Upper lobe of left lung (tissue), 6 donors: ENCODE measurements at regions not wholly inside any gene's neighbourhood (a gene's known extent, or its start where the extent isn't known, plus 50 kb on each side); places are given as distances from the start of the nearest gene placed in this dataset.

Experiments
- ATAC-seq, 2 donors: fragments of 200-7000 bp; cut with Tn5 transposase; one replicate each; pipeline ENCODE4 v1.9.1; 2022; ENCODE audit warnings: mild to moderate bottlenecking in 2 of 2, moderate library complexity in 2 of 2; ENCODE audit not compliant: low FRiP score in 2 of 2
- DNase-seq, 2 donors: peaks; one replicate each; pipeline ENCODE4 v3.0.0-alpha.2; 2019 to 2020
- H3K27ac ChIP-seq, 4 donors: fragments of 200-600 bp; sonication (generic); one replicate each; pipeline ENCODE4 v1.5.1; 2016 to 2019
- H3K27me3 ChIP-seq, 4 donors: fragments of 200-600 bp; sonication (generic); one replicate each; pipeline ENCODE4 v1.5.1; 2017 to 2019
- H3K36me3 ChIP-seq, 4 donors: fragments of 200-600 bp; sonication (generic); one replicate each; pipeline ENCODE4 v1.5.1; 2016 to 2019
- H3K4me1 ChIP-seq, 4 donors: fragments of 200-600 bp; sonication (generic); one replicate each; pipeline ENCODE4 v1.5.1; 2018 to 2019
- H3K4me3 ChIP-seq, 4 donors: fragments of 200-600 bp; sonication (generic); one replicate each; pipeline ENCODE4 v1.5.1; 2017 to 2019; ENCODE audit warnings: mild to moderate bottlenecking in 2 of 4, moderate library complexity in 1 of 4
- H3K9me3 ChIP-seq, 4 donors: fragments of 200-600 bp; sonication (generic); one replicate each; pipeline ENCODE4 v1.5.1; 2018 to 2019
- CTCF ChIP-seq, 6 experiments: fragments of 450-650 bp in 4 of 6; fragments of 200-600 bp in 2 of 6; sonication (generic) in 2 of 6; IDR thresholded peaks; one replicate each; pipeline ENCODE4 v1.5.1; 2016 to 2019; ENCODE audit warnings: antibody characterized with exemption in 6 of 6
- EP300 ChIP-seq, 4 donors: sonication (generic); formaldehyde crosslinking; IDR thresholded peaks; one replicate each; pipeline ENCODE4 v1.5.1; 2017; ENCODE audit warnings: antibody characterized with exemption in 4 of 4, control low read depth in 2 of 4
- POLR2A ChIP-seq, 4 donors: fragments of 450-650 bp; IDR thresholded peaks; one replicate each; pipeline ENCODE4 v1.5.1; 2016 to 2017; ENCODE audit warnings: antibody characterized with exemption in 4 of 4, mild to moderate bottlenecking in 2 of 4
- POLR2AphosphoS5 ChIP-seq, 2 donors: sonication (generic); formaldehyde crosslinking; IDR thresholded peaks; one replicate each; pipeline ENCODE4 v1.5.1; 2017; ENCODE audit warnings: antibody characterized with exemption in 2 of 2
- WGBS, 2 donors: methylation state at CpG; one replicate each; pipeline ENCODE4 v1.1.5; 2017 to 2018; 5-methylcytosine and 5-hydroxymethylcytosine counted together
- donor health status: DM: no; HTN: no; CAD: no; lungs with moderate emphysema.
- donor health status: DM: no; HTN: yes; CAD: no; lungs with severe emphysema.

- 74 to 89% methylated on average over 2 of the region's 2 CpGs for WGBS, 2 donors
- ATAC-seq: no peak
- Histone ChIP-seq H3K4me3 (no peak overlapping the region), H3K27ac (no peak overlapping the region), H3K27me3 (no peaks in the 10 kb centered on the region), H3K4me1 (no peaks in the 10 kb centered on the region), H3K36me3 (no peaks in the 10 kb centered on the region), H3K9me3 (no peaks in the 10 kb centered on the region)
- TF ChIP-seq POLR2AphosphoS5 (IDR thresholded peaks at IDR 0.05): no peak
- no peak for TF ChIP-seq CTCF (IDR thresholded peaks at IDR 0.05)
- TF ChIP-seq POLR2A (IDR thresholded peaks at IDR 0.05): no peak
- TF ChIP-seq EP300 (IDR thresholded peaks at IDR 0.05): no peak
- DNase-seq: no peak
These were observed 358.8 kb upstream of the TRPC7 start for GRCh38 chr5:136724161-136724560.

- H3K36me3 ChIP-seq: no peaks in the 10 kb centered on the region
- no peaks in the 10 kb centered on the region for H3K9me3 ChIP-seq
- no peak for ATAC-seq
- no peaks in the 10 kb centered on the region for H3K27me3 ChIP-seq
- H3K4me3 ChIP-seq: no peak overlapping the region
- H3K27ac ChIP-seq: no peak overlapping the region
- TF ChIP-seq EP300 (IDR thresholded peaks at IDR 0.05) (no peak), POLR2A (IDR thresholded peaks at IDR 0.05) (no peak), CTCF (IDR thresholded peaks at IDR 0.05) (no peak), POLR2AphosphoS5 (IDR thresholded peaks at IDR 0.05) (no peak)
- no peak for DNase-seq
- H3K4me1 ChIP-seq: no peaks in the 10 kb centered on the region
- 65 to 77% methylated on average over 1 of the region's 1 CpG for WGBS, 2 donors
These were observed 357.2 kb upstream of the TRPC7 start for GRCh38 chr5:136722581-136722980.

GRCh38 chr5:136722086-136722485 is 356.7 kb upstream of the TRPC7 start:
- ATAC-seq (no peak), DNase-seq (no peak)
- WGBS, 2 donors: 75 to 83% methylated on average over 4 of the region's 4 CpGs
- Histone ChIP-seq H3K36me3 (no peaks in the 10 kb centered on the region), H3K4me3 (no peak overlapping the region), H3K27ac (no peak overlapping the region), H3K27me3 (no peaks in the 10 kb centered on the region), H3K4me1 (no peaks in the 10 kb centered on the region), H3K9me3 (no peaks in the 10 kb centered on the region)
- TF ChIP-seq POLR2AphosphoS5 (IDR thresholded peaks at IDR 0.05) (no peak), CTCF (IDR thresholded peaks at IDR 0.05) (no peak)

GRCh38 chr5:136720674-136721073 is 355.3 kb upstream of the TRPC7 start:
- no peaks in the 10 kb centered on the region for H3K9me3 ChIP-seq
- no peak for ATAC-seq
- WGBS, 2 donors: 54 to 64% methylated on average over 2 of the region's 2 CpGs

More at GRCh38 chr5:136720674-136721073, 355.3 kb upstream of the TRPC7 start:
- Histone ChIP-seq H3K4me3 (no peak overlapping the region), H3K4me1 (no peaks in the 10 kb centered on the region), H3K36me3 (no peaks in the 10 kb centered on the region), H3K27me3 (no peaks in the 10 kb centered on the region), H3K27ac (no peak overlapping the region)
- no peak for DNase-seq
- TF ChIP-seq EP300 (IDR thresholded peaks at IDR 0.05) (no peak), CTCF (IDR thresholded peaks at IDR 0.05) (no peak), POLR2A (IDR thresholded peaks at IDR 0.05) (no peak), POLR2AphosphoS5 (IDR thresholded peaks at IDR 0.05) (no peak)
